Activated CD8-positive, alpha-beta memory T cell treated with anti-CD3 and anti-CD28 coated beads, Interleukin-2, amount 50 U/mL, for 48 hours (primary cell): ENCODE measurements at regions not wholly inside any gene's neighbourhood (a gene's known extent, or its start where the extent isn't known, plus 50 kb on each side); places are given as distances from the start of the nearest gene placed in this dataset.
"Not testable (repeated sequence)": the region's sequence is repeated elsewhere in the genome, so short reads cannot be mapped to it uniquely, and the experiment has no call there.

Source experiments
- DNase-seq: peaks from one replicate; pipeline ENCODE4 v3.0.0-alpha.2; 2020

DNA sequence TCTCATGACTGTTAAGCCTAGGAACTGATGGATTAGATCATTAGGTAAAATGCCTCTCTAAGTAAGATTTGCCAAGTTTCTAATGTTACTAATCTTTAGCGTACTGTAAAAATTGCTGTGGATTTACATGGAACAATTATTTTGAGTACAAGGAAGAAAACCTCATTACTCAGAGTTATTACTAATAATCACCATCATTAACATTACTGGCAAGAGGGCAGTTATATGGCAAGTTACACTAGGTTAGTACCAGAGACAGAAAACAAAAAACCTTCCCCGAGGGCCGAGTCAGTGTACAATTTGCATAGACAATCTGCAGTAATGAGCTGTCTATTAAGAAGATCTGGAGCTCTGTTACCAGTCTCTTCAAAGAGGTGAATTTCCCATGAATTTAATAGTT, 775.6 kb downstream of the GATA3 start:
- DNase-seq, result no peak

DNA sequence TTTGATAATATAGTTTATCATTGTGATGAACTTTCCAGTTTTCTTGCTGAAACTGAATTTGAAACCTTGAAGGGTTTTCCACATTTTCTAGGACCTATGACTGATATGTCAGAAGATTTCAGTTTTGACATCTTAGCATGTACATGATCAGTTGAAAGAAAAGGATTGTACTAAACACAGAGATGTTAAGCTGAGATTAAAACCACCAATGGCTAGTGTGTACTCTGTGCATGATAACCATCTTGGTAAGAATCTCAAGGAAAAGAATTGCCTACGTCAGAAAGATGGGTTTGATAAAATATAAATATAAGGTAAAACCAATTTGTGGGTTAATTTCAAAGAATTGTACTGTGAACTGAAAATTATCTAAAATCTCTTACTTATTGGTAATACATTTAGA, 776.4 kb downstream of the GATA3 start:
- DNase-seq, result no peak

GRCh38 chr10:8835453-8836167, 781.1 kb downstream of the GATA3 start:
- DNase-seq, result no peak

DNA sequence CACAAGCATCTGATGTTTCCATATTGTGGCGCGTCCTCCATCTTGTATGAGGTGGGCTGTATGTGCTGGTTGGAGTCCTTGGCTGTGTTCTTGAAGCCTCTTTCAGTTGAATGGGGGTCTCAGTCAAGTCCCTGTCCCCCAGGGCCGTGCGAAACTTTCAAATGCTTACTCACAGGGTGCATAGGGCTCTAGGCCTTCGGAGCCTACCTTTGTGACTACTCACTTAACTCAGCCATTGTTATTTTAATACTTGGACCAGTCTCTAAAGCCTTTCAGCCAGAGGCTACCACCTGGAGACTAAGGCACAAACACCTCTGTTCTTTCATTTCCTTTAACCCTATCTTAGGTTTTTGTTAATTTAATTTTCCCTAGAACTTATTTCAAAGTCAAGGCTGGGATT, 785.9 kb downstream of the GATA3 start:
- DNase-seq, result no peak

DNA sequence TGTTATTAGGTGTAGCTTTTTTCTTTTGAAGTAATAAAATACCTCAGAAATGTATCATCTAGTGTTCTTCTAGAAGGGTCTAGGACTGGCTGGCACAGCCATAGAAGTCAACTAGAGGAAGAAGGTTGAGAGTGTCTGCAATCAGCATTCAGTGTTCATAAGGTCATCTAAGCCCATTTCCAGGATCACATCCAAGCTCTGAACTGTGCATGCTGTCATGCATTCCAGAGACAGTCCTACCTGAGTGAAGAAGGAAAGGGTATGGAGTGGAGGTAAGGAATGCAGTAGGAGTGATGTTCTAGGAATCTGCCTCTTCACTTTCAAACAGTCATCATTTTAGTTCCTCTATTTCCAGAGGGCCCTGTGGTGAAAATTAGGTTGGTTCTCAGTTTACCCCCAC, 789.7 kb downstream of the GATA3 start:
- DNase-seq, result no peak

GRCh38 chr10:8852546-8852945, 798.1 kb downstream of the GATA3 start:
- no peak for DNase-seq

GRCh38 chr10:8853048-8853447, 798.6 kb downstream of the GATA3 start:
- no peak for DNase-seq

- DNase-seq, result not testable (repeated sequence)
Measured at GRCh38 chr10:8868924-8869323, 814.4 kb downstream of the GATA3 start.

DNA sequence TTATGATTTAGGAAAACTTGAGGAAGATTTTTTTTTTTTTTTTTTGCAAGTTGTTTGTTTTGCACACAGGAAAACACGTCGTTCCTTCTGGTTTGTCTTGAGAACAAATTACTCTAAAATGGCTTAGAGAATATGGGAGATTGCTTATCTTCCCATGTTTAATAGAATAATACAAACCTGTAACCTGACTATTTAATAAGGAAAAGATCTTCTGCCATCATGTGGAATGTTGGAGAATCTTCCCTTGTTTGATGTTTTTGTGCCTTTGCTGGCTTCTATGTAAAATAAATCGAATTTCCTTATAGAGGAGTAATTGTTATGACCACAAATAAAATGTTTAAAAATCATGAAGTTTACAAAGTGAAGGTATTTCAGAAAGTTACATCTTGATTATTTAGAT, 818.8 kb downstream of the GATA3 start:
- no peak for DNase-seq

DNA sequence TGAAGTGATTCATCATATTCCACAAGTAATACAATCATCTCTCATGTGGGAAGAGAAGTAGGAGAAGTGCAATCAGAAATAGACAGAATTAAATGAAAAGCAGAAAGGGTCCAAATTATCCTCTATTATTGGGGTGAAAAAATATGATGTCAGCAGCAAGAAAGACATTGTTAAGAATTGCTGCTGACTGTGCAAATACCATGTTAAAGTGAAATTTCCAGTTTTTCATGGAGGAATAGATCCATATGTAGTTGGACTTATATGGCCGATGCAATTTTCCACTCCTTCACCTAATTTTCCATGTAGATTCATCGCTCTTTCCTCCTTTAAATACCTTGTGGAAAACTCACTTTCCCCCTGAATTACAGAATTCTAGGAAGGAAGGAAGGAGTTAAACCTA, 819.8 kb downstream of the GATA3 start:
- DNase-seq, result no peak

- no peak for DNase-seq
Measured at GRCh38 chr10:8874972-8875371, 820.5 kb downstream of the GATA3 start.

- no peak for DNase-seq
Measured at GRCh38 chr10:8876171-8876570, 821.7 kb downstream of the GATA3 start.

DNA sequence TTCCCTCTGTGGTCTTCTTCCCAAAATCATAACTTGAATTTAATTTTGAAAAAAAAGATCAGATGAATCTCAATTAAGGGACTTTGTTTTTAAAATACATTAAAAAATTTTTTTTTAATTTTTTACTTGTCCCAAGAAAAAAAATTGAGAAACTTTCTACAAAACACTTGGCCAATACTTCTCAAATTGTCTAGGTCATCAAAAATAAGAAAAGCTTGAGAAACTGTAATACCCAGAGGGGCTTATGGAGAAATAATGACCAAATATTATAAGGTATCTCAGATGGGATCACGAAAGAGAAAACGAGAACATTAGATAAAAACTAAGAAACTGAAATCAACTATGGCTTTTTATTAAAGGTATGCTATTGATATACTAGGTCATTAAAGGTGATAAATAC, 835.0 kb downstream of the GATA3 start:
- DNase-seq, result no peak

DNA sequence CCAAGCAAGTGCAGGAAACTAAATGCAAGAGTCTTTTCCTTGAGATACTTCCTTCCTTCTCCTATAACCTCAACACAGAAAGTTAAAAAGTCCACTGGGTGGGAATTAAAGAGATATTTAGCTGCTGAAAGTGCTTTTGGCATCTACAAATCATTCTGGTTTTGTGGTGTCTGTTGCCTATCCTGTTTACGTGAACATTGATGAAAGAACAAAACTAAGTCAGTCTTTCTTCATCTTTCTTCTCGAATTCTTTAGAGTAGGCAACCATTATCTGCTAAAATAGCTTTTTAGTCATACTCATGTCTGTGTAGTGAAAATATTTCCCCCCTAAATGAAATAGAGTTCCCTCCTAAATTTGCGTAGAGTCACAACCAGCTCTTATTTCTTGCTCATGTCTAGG, 838.6 kb downstream of the GATA3 start:
- no peak for DNase-seq

GRCh38 chr10:8894148-8894547, 839.7 kb downstream of the GATA3 start:
- DNase-seq, result no peak

DNA sequence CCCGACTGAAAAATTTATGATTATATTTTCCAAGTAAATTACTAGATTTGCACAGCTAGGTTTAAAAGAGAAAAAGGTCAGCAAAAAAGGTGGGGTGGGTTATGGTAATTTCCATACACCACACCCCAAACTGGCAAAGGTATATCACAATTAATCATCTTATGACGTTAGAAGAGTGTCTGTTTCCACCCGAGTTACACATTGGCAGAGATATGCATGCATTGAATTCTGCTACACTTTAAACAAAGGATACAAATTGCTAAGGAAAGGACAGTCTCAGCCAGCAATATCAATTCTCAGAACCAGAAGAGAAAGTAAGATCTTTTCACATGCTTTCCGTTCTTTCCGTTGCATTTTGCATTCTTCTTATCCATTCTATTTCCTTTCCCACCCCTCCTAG, 843.3 kb downstream of the GATA3 start:
- DNase-seq, result no peak

DNA sequence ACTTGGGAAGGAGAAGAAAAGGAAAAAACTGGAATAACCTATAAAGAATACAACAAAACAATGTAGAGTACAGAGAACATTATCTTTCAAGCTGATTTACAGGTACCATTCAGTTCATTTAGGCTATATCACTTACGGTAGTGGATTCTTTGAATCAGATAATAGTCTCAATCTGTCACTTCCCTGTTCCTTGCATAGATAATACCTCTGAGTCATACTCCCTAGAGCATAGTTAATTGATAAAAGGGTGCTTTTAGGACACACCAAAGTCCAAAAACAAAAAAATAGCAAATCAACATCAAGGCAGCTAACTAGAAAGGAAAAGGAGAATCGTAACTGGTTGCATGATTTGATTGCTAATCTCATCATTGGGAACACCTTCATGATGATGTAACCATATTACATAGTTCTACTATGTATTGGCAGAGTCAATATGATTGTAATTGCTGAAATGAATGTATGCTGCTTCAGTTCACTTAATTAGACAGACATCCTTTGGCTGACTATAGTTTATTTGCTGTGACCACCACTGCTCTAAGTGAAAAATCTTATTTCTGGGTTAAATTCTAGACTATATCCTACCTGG, 844.4 kb downstream of the GATA3 start:
- DNase-seq, result no peak

DNA sequence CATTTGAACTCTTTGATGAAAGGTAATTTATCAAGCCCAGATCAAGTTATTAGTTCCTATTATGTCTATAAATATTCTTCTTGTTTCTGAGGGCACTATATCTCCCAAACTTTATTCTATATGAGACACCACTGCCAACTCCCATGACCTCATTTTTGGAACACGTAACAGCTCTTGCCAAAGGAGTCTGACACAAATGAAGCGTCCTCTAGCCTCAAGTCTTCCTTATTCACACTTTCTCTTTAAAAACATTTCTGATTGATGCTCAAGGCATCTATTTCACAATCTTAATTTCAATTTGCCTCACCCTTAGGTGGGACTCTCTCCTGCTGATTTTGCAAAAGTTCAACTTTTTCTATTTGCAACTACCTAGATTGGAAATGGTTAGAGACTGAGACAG, 848.4 kb downstream of the GATA3 start:
- DNase-seq, result no peak

GRCh38 chr10:8908013-8908412, 853.5 kb downstream of the GATA3 start:
- no peak for DNase-seq

DNA sequence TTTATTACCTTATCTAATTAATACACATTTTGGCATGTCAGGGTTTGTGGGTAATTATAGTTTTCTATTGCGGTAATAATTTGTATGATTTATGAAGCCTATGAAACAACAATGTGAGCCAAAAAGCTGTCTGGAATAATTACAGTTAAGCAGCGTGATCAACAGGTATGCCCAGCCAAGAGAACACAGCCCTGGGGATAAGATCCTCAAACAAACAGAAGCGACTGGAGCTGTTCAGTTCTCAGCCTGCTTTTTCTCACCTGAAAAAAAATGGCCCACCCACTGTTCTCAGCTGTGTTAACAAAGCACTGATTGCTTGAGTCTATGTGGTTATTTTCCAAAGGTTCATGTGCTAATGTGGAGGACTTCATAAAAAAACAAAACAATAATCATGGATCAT, 855.8 kb downstream of the GATA3 start:
- DNase-seq, result no peak

GRCh38 chr10:8911032-8911431, 856.5 kb downstream of the GATA3 start:
- no peak for DNase-seq

DNA sequence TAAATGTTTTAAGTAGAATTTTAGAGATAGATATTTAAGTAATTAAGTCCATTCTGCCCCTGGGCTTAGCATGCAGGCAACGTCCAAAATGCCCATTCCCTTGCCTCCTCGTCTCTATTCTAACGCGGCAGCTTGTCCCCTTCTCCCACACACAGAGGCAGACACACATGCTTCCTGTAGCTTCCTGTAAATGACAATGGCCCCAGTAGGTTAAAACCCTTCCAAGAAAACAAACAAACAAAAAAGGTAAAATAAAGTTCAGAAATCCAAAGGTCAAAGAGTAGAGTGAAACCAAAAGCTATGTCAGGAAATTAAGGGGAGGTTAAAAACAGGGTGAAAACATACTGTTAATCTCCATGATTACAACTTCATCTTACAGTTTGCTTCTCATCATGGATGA, 857.6 kb downstream of the GATA3 start:
- DNase-seq, result no peak

DNA sequence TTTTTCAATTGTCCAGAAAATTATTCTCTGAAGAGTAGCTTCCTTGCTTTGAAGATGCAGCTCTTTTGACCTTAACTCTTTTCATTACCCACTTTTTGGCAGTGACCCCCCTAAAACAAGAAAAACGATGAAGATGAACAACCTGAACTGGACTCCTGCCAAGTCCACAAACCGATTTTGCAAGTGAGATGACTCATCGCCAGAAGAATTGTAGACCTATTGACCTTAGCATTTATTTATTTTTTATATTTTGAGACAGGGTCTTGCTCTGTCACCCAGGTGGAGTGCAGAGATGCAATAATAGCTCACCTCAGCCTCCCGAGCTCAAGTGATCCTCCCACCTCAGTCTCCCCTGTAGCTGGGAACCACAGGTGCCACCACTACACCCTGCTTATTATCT, 859.2 kb downstream of the GATA3 start:
- DNase-seq, result no peak

DNA sequence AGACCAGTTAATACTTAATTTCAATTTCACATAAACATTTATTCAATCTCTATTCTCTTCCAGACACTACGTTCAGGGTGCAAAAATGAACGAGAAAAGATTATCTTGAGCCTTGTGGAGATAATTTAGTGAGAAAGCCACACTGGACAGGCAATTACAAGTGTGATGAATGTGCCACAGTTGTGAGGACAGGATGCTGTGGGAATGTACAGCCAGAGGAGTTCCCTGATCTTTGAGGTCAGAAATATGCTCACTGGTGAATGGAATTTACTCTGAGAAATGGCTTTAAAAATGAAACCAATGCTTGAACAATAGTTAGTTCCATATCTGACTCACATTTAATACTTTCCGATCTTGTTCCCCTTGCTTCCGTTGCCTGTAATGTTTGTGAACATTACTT, 864.8 kb downstream of the GATA3 start:
- DNase-seq, result no peak

GRCh38 chr10:8921568-8921967, 867.1 kb downstream of the GATA3 start:
- no peak for DNase-seq
